Smooth muscle cell (in vitro differentiated cells): ENCODE measurements at regions not wholly inside any gene's neighbourhood (a gene's known extent, or its start where the extent isn't known, plus 50 kb on each side); places are given as distances from the start of the nearest gene placed in this dataset.

Source experiments
- DNase-seq: peaks from one replicate; lab custom pipeline; 2025; ENCODE audit not compliant: unreplicated experiment; lab: John Stamatoyannopoulos, UW
- H2AFZ ChIP-seq: fragments of 200-600 bp; sonication (generic); 2 replicates; pipeline ENCODE4 v1.6.0; 2016; ENCODE audit warnings: antibody characterized with exemption, low read depth, mild to moderate bottlenecking
- H3F3A ChIP-seq: fragments of 200-600 bp; sonication (generic); 2 replicates; pipeline ENCODE4 v1.6.0; 2017; ENCODE audit warnings: antibody characterized with exemption, low read depth
- H3K27ac ChIP-seq: fragments of 200-600 bp; sonication (generic); 2 replicates; pipeline ENCODE4 v1.5.1; 2016; ENCODE audit warnings: low read depth, mild to moderate bottlenecking
- H3K27me3 ChIP-seq: fragments of 200-600 bp; sonication (generic); 2 replicates; pipeline ENCODE4 v1.6.1; 2016; ENCODE audit warnings: low read depth, mild to moderate bottlenecking
- H3K36me3 ChIP-seq: fragments of 200-600 bp; sonication (generic); 2 replicates; pipeline ENCODE4 v1.5.1; 2016; ENCODE audit warnings: low read depth
- H3K4me1 ChIP-seq: fragments of 200-600 bp; sonication (generic); 2 replicates; pipeline ENCODE4 v1.5.1; 2016; ENCODE audit warnings: low read depth
- H3K4me2 ChIP-seq: fragments of 200-600 bp; sonication (generic); 2 replicates; pipeline ENCODE4 v1.6.0; 2016; ENCODE audit warnings: mild to moderate bottlenecking
- H3K4me3 ChIP-seq: fragments of 200-600 bp; sonication (generic); 2 replicates; pipeline ENCODE4 v1.5.1; 2016; ENCODE audit warnings: mild to moderate bottlenecking
- H3K79me2 ChIP-seq: fragments of 200-600 bp; sonication (generic); 2 replicates; pipeline ENCODE4 v1.6.0; 2016; ENCODE audit warnings: low read depth, mild to moderate bottlenecking
- H3K9ac ChIP-seq: fragments of 200-600 bp; sonication (generic); 2 replicates; pipeline ENCODE4 v1.6.0; 2016; ENCODE audit warnings: low read depth
- H3K9me3 ChIP-seq: fragments of 200-600 bp; sonication (generic); replicated peaks from 2 replicates; pipeline ENCODE4 v1.5.1; 2016; ENCODE audit warnings: low read depth
- H4K20me1 ChIP-seq: fragments of 200-600 bp; sonication (generic); 2 replicates; pipeline ENCODE4 v1.6.0; 2016; ENCODE audit warnings: low read depth
- CTCF ChIP-seq: fragments of 200-600 bp; sonication (generic); IDR thresholded peaks from 2 replicates; pipeline ENCODE4 v1.5.1; 2017; ENCODE audit warnings: borderline replicate concordance, mild to moderate bottlenecking, antibody characterized with exemption; ENCODE audit not compliant: insufficient read depth, poor library complexity, severe bottlenecking
- WGBS: methylation state at CpG from one replicate; pipeline ENCODE4 v1.1.7; 2016; ENCODE audit warnings: low lambda C conversion rate; 5-methylcytosine and 5-hydroxymethylcytosine counted together

GRCh38 chr17:33447090-33447489, 154.0 kb upstream of the ASIC2 start:
- Histone ChIP-seq H3F3A (no peaks in the 10 kb centered on the region), H3K27me3 (no peaks in the 10 kb centered on the region), H2AFZ (no peak overlapping the region), H3K4me1 (no peaks in the 10 kb centered on the region), H3K36me3 (no peaks in the 10 kb centered on the region), H3K27ac (no peak overlapping the region), H3K4me2 (no peak overlapping the region), H3K79me2 (no peaks in the 10 kb centered on the region), H3K4me3 (no peak overlapping the region), H3K9ac (no peak overlapping the region), H3K9me3 (peaks cover 4% of the 10 kb centered on the region), H4K20me1 (no peaks in the 10 kb centered on the region)
- no peak for TF ChIP-seq CTCF
- no peak for DNase-seq
- 19% methylated on average over 5 of the region's 5 CpGs for WGBS

GRCh38 chr17:33451221-33451620, 158.1 kb upstream of the ASIC2 start:
- Histone ChIP-seq H3K4me1 (peaks cover 8% of the 10 kb centered on the region), H3K36me3 (no peaks in the 10 kb centered on the region), H3K4me2 (no peak overlapping the region), H3K4me3 (no peak overlapping the region), H3F3A (no peaks in the 10 kb centered on the region), H3K79me2 (no peaks in the 10 kb centered on the region), H3K27me3 (no peaks in the 10 kb centered on the region), H3K9me3 (peaks cover 4% of the 10 kb centered on the region), H2AFZ (no peak overlapping the region), H3K27ac (no peak overlapping the region), H4K20me1 (no peaks in the 10 kb centered on the region), H3K9ac (no peak overlapping the region)
- WGBS, result 36% methylated on average over 7 of the region's 7 CpGs
- TF ChIP-seq CTCF, result no peak
- DNase-seq, result no peak

- H3K4me2 ChIP-seq, result no peak overlapping the region
- no peaks in the 10 kb centered on the region for H3K36me3 ChIP-seq
- 96% methylated on average over 1 of the region's 1 CpG for WGBS
- no peaks in the 10 kb centered on the region for H3F3A ChIP-seq
- no peak overlapping the region for H3K9ac ChIP-seq
- H4K20me1 ChIP-seq, result no peaks in the 10 kb centered on the region
- DNase-seq, result no peak
- H2AFZ ChIP-seq, result no peak overlapping the region
- no peaks in the 10 kb centered on the region for H3K27me3 ChIP-seq
- no peak overlapping the region for H3K27ac ChIP-seq
- no peaks in the 10 kb centered on the region for H3K79me2 ChIP-seq
- H3K9me3 ChIP-seq, result no peaks in the 10 kb centered on the region
- no peak overlapping the region for H3K4me3 ChIP-seq
- peaks cover 8% of the 10 kb centered on the region for H3K4me1 ChIP-seq
- TF ChIP-seq CTCF, result no peak
Measured at GRCh38 chr17:33457477-33457876, 164.4 kb upstream of the ASIC2 start.

- Histone ChIP-seq H3K4me1 (no peaks in the 10 kb centered on the region), H4K20me1 (no peaks in the 10 kb centered on the region), H2AFZ (no peak overlapping the region), H3K27ac (no peak overlapping the region), H3K79me2 (no peaks in the 10 kb centered on the region), H3K27me3 (no peaks in the 10 kb centered on the region), H3K9ac (no peak overlapping the region), H3K4me2 (no peak overlapping the region), H3F3A (no peaks in the 10 kb centered on the region), H3K36me3 (no peaks in the 10 kb centered on the region), H3K4me3 (no peak overlapping the region), H3K9me3 (no peaks in the 10 kb centered on the region)
- TF ChIP-seq CTCF, result no peak
- DNase-seq, result no peak
- 80% methylated on average over 17 of the region's 17 CpGs for WGBS
Measured at GRCh38 chr17:33459078-33459940, 166.2 kb upstream of the ASIC2 start.
